ENCODE measurements at regions not wholly inside any gene's neighbourhood (a gene's known extent, or its start where the extent isn't known, plus 50 kb on each side); places are given as distances from the start of the nearest gene placed in this dataset.
"Not testable (repeated sequence)": the region's sequence is repeated elsewhere in the genome, so short reads cannot be mapped to it uniquely, and the experiment has no call there.

- H3K27ac Mint-ChIP-seq = no peak overlapping the region
- DNase-seq (ENCODE audit: low spot score in 2 of 2) (no peak), ATAC-seq (ENCODE audit: low read depth) (no peak)
- H3K4me3 Mint-ChIP-seq = no peak overlapping the region
- H3K9me3 Mint-ChIP-seq = peaks cover 2% of the 10 kb centered on the region
- peaks cover 1% of the 10 kb centered on the region for H3K36me3 Mint-ChIP-seq
- no peaks in the 10 kb centered on the region for H3K27me3 Mint-ChIP-seq
- H3K4me1 Mint-ChIP-seq = no peaks in the 10 kb centered on the region
Measured at GRCh38 chr6:137299681-137300080, 80.5 kb upstream of the IFNGR1 start.

GRCh38 chr6:137297887-137298286, 78.7 kb upstream of the IFNGR1 start:
- H3K4me3 Mint-ChIP-seq = no peak overlapping the region
- no peaks in the 10 kb centered on the region for H3K36me3 Mint-ChIP-seq
- DNase-seq (ENCODE audit: low spot score in 2 of 2) (no peak), ATAC-seq (ENCODE audit: low read depth) (no peak)
- no peaks in the 10 kb centered on the region for H3K9me3 Mint-ChIP-seq
- no peaks in the 10 kb centered on the region for H3K27me3 Mint-ChIP-seq
- no peaks in the 10 kb centered on the region for H3K4me1 Mint-ChIP-seq
- H3K27ac Mint-ChIP-seq = no peak overlapping the region

DNA sequence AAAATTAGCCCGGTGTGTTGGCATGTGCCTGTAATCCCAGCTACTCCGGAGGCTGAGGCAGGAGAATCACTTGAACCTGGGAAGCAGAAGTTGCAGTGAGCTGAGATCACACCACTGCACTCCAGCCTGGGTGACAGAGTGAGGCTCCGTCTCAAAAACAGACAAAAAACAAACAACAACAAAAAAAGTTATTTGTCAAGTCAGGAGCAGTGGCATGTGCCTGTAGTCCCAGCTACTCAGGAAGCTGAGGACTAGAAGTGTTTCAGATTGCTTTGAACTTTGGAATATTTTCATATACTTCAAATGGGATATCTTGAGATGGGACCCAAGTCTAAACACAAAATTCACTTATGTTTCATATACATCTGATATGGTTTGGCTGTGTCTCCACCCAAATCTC, 73.1 kb upstream of the IFNGR1 start:
- not testable (repeated sequence) for H3K4me3 Mint-ChIP-seq; DNase-seq (ENCODE audit: low spot score in 2 of 2); H3K9me3 Mint-ChIP-seq; ATAC-seq (ENCODE audit: low read depth); H3K27me3 Mint-ChIP-seq; H3K36me3 Mint-ChIP-seq; H3K27ac Mint-ChIP-seq
- H3K4me1 Mint-ChIP-seq = peaks cover 14% of the 10 kb centered on the region

DNA sequence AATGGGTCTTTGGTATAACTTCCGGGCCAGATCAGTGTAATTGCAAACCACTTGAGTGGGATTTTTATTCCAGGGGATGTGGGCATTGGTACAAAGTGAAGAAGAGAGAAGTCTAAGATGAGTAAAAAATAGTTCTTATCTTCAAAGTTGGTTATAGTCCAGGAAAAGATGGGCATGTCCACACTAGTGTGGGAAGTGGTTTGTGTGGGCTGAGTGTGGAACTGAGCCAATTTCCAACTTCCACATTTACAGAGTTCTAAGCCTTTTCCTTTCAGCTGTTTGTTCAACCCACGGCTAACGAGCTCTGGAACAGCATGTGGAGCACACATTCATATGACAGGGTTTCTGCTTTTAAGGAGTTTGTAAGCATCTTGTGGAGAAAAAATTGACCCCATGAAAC, 72.3 kb upstream of the IFNGR1 start:
- ATAC-seq (ENCODE audit: low read depth) (peak; percentile 44), DNase-seq (ENCODE audit: low spot score in 2 of 2) (no peak)
- Mint-ChIP-seq H3K4me3 (no peak overlapping the region), H3K36me3 (peaks cover 2% of the 10 kb centered on the region), H3K9me3 (peaks cover 2% of the 10 kb centered on the region), H3K27me3 (no peaks in the 10 kb centered on the region), H3K27ac (no peak overlapping the region), H3K4me1 (peaks cover 14% of the 10 kb centered on the region)

DNA sequence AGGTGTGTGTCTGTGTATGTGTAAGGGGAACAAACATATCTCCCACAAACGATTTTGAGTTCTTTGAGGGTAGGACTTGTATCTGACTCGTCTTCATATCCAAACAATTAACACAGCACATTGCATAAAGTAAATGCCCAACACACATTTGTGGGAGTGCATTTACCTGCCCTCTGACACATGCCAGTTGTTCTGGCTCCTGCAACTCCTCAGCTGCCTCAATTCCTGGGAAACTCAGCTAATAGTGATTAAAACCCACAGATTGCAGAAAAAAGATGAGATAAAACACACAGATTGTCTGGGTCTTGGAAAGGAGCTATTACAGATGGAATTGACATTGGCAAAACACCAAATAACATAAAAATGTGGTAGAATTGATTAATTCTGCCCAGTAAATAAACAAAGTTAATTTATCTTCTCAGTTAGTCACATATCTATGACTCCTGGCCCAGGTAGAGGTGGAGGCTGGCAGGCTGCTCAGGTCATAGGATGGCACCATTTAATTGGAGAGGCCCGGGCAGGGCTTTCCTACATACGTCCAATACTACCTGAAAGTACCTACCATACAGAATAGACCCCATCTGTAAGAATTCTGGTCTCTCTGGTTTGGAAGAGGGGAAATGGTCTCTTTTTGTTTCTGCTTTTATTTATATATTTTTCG, 71.5 kb upstream of the IFNGR1 start:
- Mint-ChIP-seq H3K36me3 (peaks cover 2% of the 10 kb centered on the region), H3K4me1 (peaks cover 14% of the 10 kb centered on the region), H3K4me3 (no peak overlapping the region), H3K27me3 (no peaks in the 10 kb centered on the region), H3K27ac (no peak overlapping the region), H3K9me3 (peaks cover 2% of the 10 kb centered on the region)
- DNase-seq (ENCODE audit: low spot score in 2 of 2) (no peak), ATAC-seq (ENCODE audit: low read depth) (no peak)

DNA sequence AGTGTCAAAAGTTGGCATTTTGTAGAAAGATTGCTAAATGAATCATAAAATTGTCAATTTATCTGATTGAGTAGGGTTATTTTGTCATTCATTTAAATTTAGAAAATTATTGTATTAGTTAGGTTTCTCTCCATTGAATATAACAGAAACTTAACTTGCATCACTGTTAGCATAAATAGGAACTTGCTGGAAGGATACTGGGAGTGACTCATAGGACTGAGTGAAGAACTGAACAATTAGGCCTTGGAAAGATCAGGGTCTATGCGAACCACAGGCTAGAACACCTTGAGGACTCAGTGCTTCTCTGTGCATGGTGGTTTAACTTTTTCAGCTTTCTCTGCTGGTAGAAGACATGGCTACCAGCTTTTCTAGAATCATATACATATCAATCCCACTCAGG, 67.7 kb upstream of the IFNGR1 start:
- Mint-ChIP-seq H3K4me1 (peaks cover 32% of the 10 kb centered on the region), H3K27ac (no peak overlapping the region), H3K27me3 (peaks cover 2% of the 10 kb centered on the region), H3K36me3 (peaks cover 2% of the 10 kb centered on the region), H3K4me3 (no peak overlapping the region), H3K9me3 (peaks cover 2% of the 10 kb centered on the region)
- DNase-seq (ENCODE audit: low spot score in 2 of 2) = no peak
- no peak for ATAC-seq (ENCODE audit: low read depth)

DNA sequence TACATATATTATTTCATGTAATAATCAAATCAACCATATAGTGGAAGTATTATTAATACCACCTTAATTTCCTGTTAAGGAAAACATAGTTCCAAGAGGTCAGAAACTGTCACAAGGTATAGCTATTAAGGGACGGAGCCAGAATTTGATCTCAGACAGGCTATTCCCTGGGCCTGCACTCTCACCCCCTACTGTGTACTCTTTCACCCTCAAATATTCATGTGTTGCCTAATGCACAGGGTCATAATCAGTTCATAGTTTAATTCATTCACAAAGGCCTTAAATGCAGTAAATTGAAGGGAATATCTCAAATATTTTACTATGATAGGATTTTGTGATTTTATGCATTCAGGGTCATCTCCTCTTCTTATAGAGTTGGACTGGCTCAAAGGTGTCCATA, 67.2 kb upstream of the IFNGR1 start:
- H3K4me1 Mint-ChIP-seq = peaks cover 27% of the 10 kb centered on the region
- H3K9me3 Mint-ChIP-seq = peaks cover 2% of the 10 kb centered on the region
- peaks cover 2% of the 10 kb centered on the region for H3K36me3 Mint-ChIP-seq
- no peak for DNase-seq (ENCODE audit: low spot score in 2 of 2)
- no peak overlapping the region for H3K27ac Mint-ChIP-seq
- no peak for ATAC-seq (ENCODE audit: low read depth)
- peaks cover 2% of the 10 kb centered on the region for H3K27me3 Mint-ChIP-seq
- H3K4me3 Mint-ChIP-seq = no peak overlapping the region

DNA sequence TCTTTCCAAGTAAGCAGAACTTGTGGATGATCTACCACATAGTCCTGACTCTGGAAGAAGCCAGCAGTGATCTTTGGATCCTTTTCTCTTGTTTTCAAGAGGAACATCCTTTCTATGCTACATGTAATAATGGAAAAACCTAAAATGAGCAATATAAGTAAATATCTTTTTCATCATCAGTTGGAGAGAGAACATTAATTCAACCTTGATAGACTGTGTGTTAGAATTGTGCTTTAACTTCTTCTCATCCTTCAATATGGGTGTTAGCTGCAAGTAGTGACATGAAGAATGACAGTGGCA, 65.6 kb upstream of the IFNGR1 start:
- ATAC-seq (ENCODE audit: low read depth) (no peak), DNase-seq (ENCODE audit: low spot score in 2 of 2) (no peak)
- peaks cover 20% of the 10 kb centered on the region for H3K4me1 Mint-ChIP-seq
- H3K27me3 Mint-ChIP-seq = peaks cover 2% of the 10 kb centered on the region
- H3K36me3 Mint-ChIP-seq = peaks cover 2% of the 10 kb centered on the region
- peak overlapping the region; percentile 39 for H3K27ac Mint-ChIP-seq
- no peak overlapping the region for H3K4me3 Mint-ChIP-seq
- H3K9me3 Mint-ChIP-seq = peaks cover 2% of the 10 kb centered on the region

GRCh38 chr6:137283940-137284810, 65.0 kb upstream of the IFNGR1 start:
- Mint-ChIP-seq H3K9me3 (peaks cover 2% of the 10 kb centered on the region), H3K4me3 (peak overlapping the region; percentile 6), H3K27me3 (peaks cover 2% of the 10 kb centered on the region), H3K4me1 (peaks cover 20% of the 10 kb centered on the region), H3K36me3 (peaks cover 2% of the 10 kb centered on the region), H3K27ac (peak overlapping the region; percentile 39)
- ATAC-seq (ENCODE audit: low read depth) = no peak
- DNase-seq (ENCODE audit: low spot score in 2 of 2) = no peak

DNA sequence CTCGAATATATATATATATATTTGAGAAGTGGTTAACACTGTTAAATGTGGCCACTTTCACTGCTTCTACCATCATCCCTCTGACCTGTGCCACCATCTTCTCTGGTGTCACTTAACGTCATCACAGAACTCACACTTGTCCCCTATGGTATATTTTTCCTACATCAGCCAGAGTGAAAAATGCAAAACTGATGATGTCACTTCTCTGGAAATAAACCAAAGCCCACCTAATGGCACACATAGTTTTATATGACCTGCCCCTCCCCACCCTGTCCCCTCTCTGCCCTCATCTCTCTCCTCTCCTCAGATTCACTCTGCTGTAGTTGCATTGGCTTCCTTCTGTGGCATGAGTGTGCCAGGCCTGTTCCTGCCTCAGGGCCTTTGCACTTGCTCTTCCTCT, 63.9 kb upstream of the IFNGR1 start:
- no peak for ATAC-seq (ENCODE audit: low read depth)
- H3K27ac Mint-ChIP-seq = no peak overlapping the region
- no peak overlapping the region for H3K4me3 Mint-ChIP-seq
- peaks cover 20% of the 10 kb centered on the region for H3K4me1 Mint-ChIP-seq
- DNase-seq (ENCODE audit: low spot score in 2 of 2) = no peak
- H3K9me3 Mint-ChIP-seq = peaks cover 2% of the 10 kb centered on the region
- H3K27me3 Mint-ChIP-seq = peaks cover 2% of the 10 kb centered on the region
- H3K36me3 Mint-ChIP-seq = peaks cover 2% of the 10 kb centered on the region

- DNase-seq (ENCODE audit: low spot score in 2 of 2) (no peak), ATAC-seq (ENCODE audit: low read depth) (peak; percentile 86)
- H3K4me1 Mint-ChIP-seq = peaks cover 20% of the 10 kb centered on the region
- H3K9me3 Mint-ChIP-seq = no peaks in the 10 kb centered on the region
- H3K27me3 Mint-ChIP-seq = peaks cover 2% of the 10 kb centered on the region
- H3K4me3 Mint-ChIP-seq = peak overlapping the region; percentile 30
- H3K27ac Mint-ChIP-seq = peak overlapping the region; percentile 12
- H3K36me3 Mint-ChIP-seq = no peaks in the 10 kb centered on the region
Measured at GRCh38 chr6:137282254-137282653, 63.1 kb upstream of the IFNGR1 start.

- not testable (repeated sequence) for H3K4me3 Mint-ChIP-seq; H3K27ac Mint-ChIP-seq; H3K27me3 Mint-ChIP-seq; H3K9me3 Mint-ChIP-seq; DNase-seq (ENCODE audit: low spot score in 2 of 2); H3K36me3 Mint-ChIP-seq
- H3K4me1 Mint-ChIP-seq = peaks cover 14% of the 10 kb centered on the region
- ATAC-seq (ENCODE audit: low read depth) = peak; percentile 51
Measured at GRCh38 chr6:137279279-137279678, 60.1 kb upstream of the IFNGR1 start.

DNA sequence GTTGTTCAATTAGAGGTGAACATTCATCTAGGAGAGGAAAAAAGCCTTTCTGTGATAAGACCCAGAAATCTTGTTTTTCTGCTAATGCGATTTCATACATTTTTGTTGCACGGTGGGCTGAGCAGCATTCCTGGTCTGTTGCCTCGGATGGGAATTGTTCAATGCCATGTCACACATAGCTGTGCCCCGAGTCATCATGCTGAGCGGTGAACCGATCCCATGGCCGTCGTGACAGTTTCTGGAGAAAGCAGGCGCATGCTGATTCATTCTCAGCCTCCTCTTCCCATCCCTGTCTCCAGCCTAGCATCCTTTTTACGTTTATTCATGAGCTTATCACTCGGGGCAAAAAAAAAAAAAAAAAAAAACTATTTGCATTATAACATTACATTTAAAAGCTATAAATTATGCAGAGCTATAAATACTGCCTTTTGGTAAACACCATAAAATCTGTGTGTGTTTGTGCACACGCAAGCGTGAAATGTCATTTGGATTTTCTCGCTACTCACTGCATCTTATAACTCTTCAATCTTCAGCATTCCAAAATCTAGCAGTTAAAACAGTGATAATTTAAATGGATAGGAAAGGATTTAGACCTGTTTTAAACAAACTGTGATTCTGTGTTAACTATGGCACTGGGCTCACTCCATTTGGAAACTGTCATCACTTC, 58.9 kb upstream of the IFNGR1 start:
- no peak for ATAC-seq (ENCODE audit: low read depth)
- Mint-ChIP-seq H3K27me3 (no peaks in the 10 kb centered on the region), H3K36me3 (no peaks in the 10 kb centered on the region), H3K9me3 (no peaks in the 10 kb centered on the region), H3K27ac (no peak overlapping the region), H3K4me1 (peaks cover 7% of the 10 kb centered on the region), H3K4me3 (no peak overlapping the region)
- no peak for DNase-seq (ENCODE audit: low spot score in 2 of 2)

GRCh38 chr6:137272403-137272802, 53.2 kb upstream of the IFNGR1 start:
- ATAC-seq (ENCODE audit: low read depth) (no peak), DNase-seq (ENCODE audit: low spot score in 2 of 2) (no peak)
- no peak overlapping the region for H3K27ac Mint-ChIP-seq
- no peaks in the 10 kb centered on the region for H3K36me3 Mint-ChIP-seq
- peaks cover 3% of the 10 kb centered on the region for H3K4me1 Mint-ChIP-seq
- no peaks in the 10 kb centered on the region for H3K27me3 Mint-ChIP-seq
- no peaks in the 10 kb centered on the region for H3K9me3 Mint-ChIP-seq
- no peak overlapping the region for H3K4me3 Mint-ChIP-seq

Data from memory B cell (primary cell).